ENCODE measurements at regions not wholly inside any gene's neighbourhood (a gene's known extent, or its start where the extent isn't known, plus 50 kb on each side); places are given as distances from the start of the nearest gene placed in this dataset.

GRCh38 chr1:115203287-115203686 is 114.0 kb upstream of the TSPAN2 start:
- DNase-seq, result no peak

- DNase-seq, result no peak
These were observed 112.3 kb upstream of the TSPAN2 start for GRCh38 chr1:115201598-115201997.

- no peak for DNase-seq
These were observed 110.3 kb upstream of the TSPAN2 start for GRCh38 chr1:115199416-115200132.

- DNase-seq, result peak; percentile 70
These were observed 109.6 kb upstream of the TSPAN2 start for GRCh38 chr1:115198938-115199337.

GRCh38 chr1:115196296-115196695 is 107.0 kb upstream of the TSPAN2 start:
- DNase-seq, result no peak

- no peak for DNase-seq
These were observed 105.2 kb upstream of the TSPAN2 start for GRCh38 chr1:115194506-115194905.

- DNase-seq, result no peak
These were observed 103.9 kb upstream of the TSPAN2 start for GRCh38 chr1:115193046-115193828.

- peak; percentile 61 for DNase-seq
These were observed 103.0 kb upstream of the TSPAN2 start for GRCh38 chr1:115192200-115192767.

- DNase-seq, result no peak
These were observed 102.4 kb upstream of the TSPAN2 start for GRCh38 chr1:115191691-115192090.

GRCh38 chr1:115190540-115191170 is 101.4 kb upstream of the TSPAN2 start:
- DNase-seq, result no peak

GRCh38 chr1:115189814-115190539 is 100.7 kb upstream of the TSPAN2 start:
- peak; percentile 95 for DNase-seq

GRCh38 chr1:115188680-115189395 is 99.5 kb upstream of the TSPAN2 start:
- DNase-seq, result no peak

GRCh38 chr1:115186711-115187265 is 97.5 kb upstream of the TSPAN2 start:
- no peak for DNase-seq

GRCh38 chr1:115185336-115185735 is 96.0 kb upstream of the TSPAN2 start:
- DNase-seq, result no peak

- DNase-seq, result peak; percentile 78
These were observed 95.6 kb upstream of the TSPAN2 start for GRCh38 chr1:115184951-115185331.

- no peak for DNase-seq
These were observed 95.1 kb upstream of the TSPAN2 start for GRCh38 chr1:115184260-115184950.

- DNase-seq, result no peak
These were observed 94.5 kb upstream of the TSPAN2 start for GRCh38 chr1:115183721-115184259.

- no peak for DNase-seq
These were observed 93.9 kb upstream of the TSPAN2 start for GRCh38 chr1:115183158-115183557.

- DNase-seq, result no peak
These were observed 92.9 kb upstream of the TSPAN2 start for GRCh38 chr1:115182012-115182715.

GRCh38 chr1:115181231-115181630 is 91.9 kb upstream of the TSPAN2 start:
- DNase-seq, result no peak

Data from fibroblast of skin of scalp (primary cell).